ENCODE measurements at regions not wholly inside any gene's neighbourhood (a gene's known extent, or its start where the extent isn't known, plus 50 kb on each side); places are given as distances from the start of the nearest gene placed in this dataset.

DNA sequence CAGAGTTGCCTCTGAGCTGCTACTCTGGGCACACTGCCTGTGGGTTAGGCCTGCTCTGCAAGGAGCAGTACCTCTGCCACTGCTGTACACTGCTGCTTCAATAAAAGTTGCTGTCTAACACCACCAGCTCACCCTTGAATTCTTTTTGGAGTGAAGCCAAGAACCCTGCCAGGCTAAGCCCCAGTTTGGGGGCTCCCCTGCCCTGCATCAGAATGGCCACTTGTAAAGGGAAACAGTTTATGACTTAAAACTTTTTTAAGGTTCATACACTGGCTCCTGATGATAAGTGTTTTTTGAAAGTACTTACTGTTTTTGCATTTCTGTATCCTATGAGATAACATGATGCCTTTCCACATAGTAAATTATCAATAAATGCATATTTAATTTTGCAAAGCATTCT, 310.0 kb downstream of the LMO4 start:
- H3K4me1 ChIP-seq (ENCODE audit: insufficient read depth, low read length), result no peaks in the 10 kb centered on the region
- H3K9ac ChIP-seq (ENCODE audit: low read length), result no peak overlapping the region
- no peaks in the 10 kb centered on the region for H3K27me3 ChIP-seq (ENCODE audit: control insufficient read depth in 1 of 2, insufficient read depth in 2 of 2, low read length in 2 of 2)
- no peaks in the 10 kb centered on the region for H3K36me3 ChIP-seq (ENCODE audit: insufficient read depth, low read length)
- H3K27ac ChIP-seq (ENCODE audit: low read depth, low read length), result no peak overlapping the region
- H3K9me3 ChIP-seq (ENCODE audit: low read length), result no peaks in the 10 kb centered on the region
- H3K4me3 ChIP-seq (ENCODE audit: low read depth in 1 of 2, low read length in 2 of 2), result no peak overlapping the region

DNA sequence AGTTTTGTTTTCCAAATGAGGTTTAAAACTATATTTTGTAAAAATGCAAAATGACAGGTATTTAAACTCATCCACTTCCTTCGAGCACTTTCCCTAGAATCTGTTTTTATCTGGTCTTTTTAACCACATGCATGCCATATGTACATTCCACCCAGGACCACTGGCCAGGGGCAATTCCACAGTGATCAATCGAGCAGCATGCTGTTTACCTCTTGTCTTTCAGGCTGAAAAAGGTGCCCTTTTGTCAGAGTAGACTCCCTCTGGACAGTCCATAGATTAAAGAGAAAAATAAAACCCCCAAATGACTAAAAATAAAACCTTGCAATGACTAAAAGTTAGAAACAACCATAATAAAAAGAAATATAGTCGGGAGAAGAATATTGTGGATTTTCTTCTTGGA, 313.3 kb downstream of the LMO4 start:
- no peaks in the 10 kb centered on the region for H3K9me3 ChIP-seq (ENCODE audit: low read length)
- no peak overlapping the region for H3K4me3 ChIP-seq (ENCODE audit: low read depth in 1 of 2, low read length in 2 of 2)
- no peaks in the 10 kb centered on the region for H3K27me3 ChIP-seq (ENCODE audit: control insufficient read depth in 1 of 2, insufficient read depth in 2 of 2, low read length in 2 of 2)
- H3K36me3 ChIP-seq (ENCODE audit: insufficient read depth, low read length), result no peaks in the 10 kb centered on the region
- H3K27ac ChIP-seq (ENCODE audit: low read depth, low read length), result no peak overlapping the region
- H3K9ac ChIP-seq (ENCODE audit: low read length), result no peak overlapping the region
- peaks cover 9% of the 10 kb centered on the region for H3K4me1 ChIP-seq (ENCODE audit: insufficient read depth, low read length)

DNA sequence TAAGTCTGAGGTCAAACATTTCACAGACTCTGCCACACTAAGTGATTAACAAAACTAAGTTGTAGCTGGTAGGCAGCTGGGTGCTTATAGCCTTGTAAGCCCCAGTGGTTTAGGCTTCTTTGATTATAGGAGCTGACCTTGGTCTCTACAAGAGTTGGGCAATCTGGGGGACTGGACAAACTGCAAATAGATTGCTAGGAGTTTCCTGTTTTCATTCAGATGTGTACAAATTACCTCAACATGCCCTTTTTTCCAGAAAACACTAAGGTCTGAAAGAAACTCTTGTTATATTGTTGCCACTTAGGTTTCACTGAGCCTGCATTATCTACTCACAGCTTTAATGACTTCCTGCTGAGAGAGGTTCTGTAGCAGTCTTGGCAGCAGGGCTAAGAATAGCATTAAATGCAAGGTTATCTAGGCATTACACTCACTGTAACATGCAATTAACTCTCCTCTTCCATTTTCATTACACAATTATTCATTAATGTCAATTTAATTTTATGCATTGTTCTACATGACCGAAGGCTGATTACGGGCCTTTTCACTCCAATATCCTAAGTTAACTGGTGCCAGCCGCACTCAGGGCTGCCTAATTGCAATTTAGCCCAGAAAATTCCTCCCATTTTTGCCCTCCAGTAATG, 314.0 kb downstream of the LMO4 start:
- H3K27me3 ChIP-seq (ENCODE audit: control insufficient read depth in 1 of 2, insufficient read depth in 2 of 2, low read length in 2 of 2), result no peaks in the 10 kb centered on the region
- peaks cover 9% of the 10 kb centered on the region for H3K4me1 ChIP-seq (ENCODE audit: insufficient read depth, low read length)
- no peak overlapping the region for H3K27ac ChIP-seq (ENCODE audit: low read depth, low read length)
- no peak overlapping the region for H3K4me3 ChIP-seq (ENCODE audit: low read depth in 1 of 2, low read length in 2 of 2)
- H3K9me3 ChIP-seq (ENCODE audit: low read length), result no peaks in the 10 kb centered on the region
- no peaks in the 10 kb centered on the region for H3K36me3 ChIP-seq (ENCODE audit: insufficient read depth, low read length)
- no peak overlapping the region for H3K9ac ChIP-seq (ENCODE audit: low read length)

DNA sequence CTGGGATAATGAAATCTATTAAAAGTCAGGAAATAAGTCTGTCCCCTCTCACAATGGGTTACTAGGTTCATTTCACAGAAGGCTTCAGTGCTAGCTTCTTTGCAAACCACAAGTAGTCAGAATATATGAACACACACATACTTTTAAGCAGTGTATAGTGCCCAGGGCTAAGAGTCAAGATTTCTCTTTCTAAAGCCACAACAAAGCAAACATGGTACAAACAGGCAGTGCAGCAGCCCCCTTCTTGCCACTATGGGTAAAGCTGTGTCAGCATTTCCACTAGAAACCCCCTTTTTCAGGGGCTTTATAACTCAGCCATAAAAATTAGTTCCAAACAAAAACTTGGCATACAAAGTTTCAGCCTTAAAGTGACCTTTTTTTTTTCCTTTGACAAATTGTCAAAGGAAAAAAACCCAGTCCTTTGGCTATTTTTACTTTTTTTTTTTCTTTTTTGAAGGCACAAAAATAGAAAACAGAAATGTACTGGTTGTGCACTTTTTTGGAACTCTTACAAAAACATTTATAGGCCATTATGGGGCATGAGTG, 315.4 kb downstream of the LMO4 start:
- Histone ChIP-seq H3K9me3 (ENCODE audit: low read length) (no peaks in the 10 kb centered on the region), H3K36me3 (ENCODE audit: insufficient read depth, low read length) (no peaks in the 10 kb centered on the region), H3K4me1 (ENCODE audit: insufficient read depth, low read length) (peaks cover 9% of the 10 kb centered on the region), H3K4me3 (ENCODE audit: low read depth in 1 of 2, low read length in 2 of 2) (no peak overlapping the region), H3K9ac (ENCODE audit: low read length) (no peak overlapping the region), H3K27ac (ENCODE audit: low read depth, low read length) (no peak overlapping the region), H3K27me3 (ENCODE audit: control insufficient read depth in 1 of 2, insufficient read depth in 2 of 2, low read length in 2 of 2) (no peaks in the 10 kb centered on the region)

DNA sequence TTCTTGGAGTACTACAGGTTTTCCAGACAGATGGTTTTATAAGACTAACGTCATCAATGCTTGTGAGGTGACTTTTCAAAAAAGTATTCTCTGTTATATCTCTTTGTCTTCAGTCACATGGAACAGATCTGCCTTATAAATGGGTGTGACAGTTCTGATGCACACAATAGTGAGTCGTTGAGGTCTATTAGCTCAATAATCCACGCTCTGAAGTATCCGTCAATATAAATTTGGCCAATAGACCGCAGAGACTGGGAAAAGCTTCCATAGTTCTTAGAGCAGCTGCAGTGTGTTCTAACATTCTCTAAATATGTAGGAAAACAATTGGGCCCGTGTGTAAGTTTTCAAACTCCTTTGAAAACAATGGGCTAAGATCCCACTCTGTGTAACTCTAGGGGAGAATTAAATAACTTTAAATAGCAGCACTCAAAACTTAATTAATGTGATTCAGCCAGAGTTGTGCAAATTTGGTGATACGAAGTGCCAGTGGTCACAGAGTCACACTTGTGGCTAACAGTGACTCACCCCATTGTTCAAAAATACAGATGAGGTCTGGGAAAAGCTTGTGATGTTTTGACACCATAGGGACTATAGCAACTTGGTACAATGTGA, 316.0 kb downstream of the LMO4 start:
- Histone ChIP-seq H3K27ac (ENCODE audit: low read depth, low read length) (no peak overlapping the region), H3K9me3 (ENCODE audit: low read length) (no peaks in the 10 kb centered on the region), H3K4me1 (ENCODE audit: insufficient read depth, low read length) (peaks cover 9% of the 10 kb centered on the region)

DNA sequence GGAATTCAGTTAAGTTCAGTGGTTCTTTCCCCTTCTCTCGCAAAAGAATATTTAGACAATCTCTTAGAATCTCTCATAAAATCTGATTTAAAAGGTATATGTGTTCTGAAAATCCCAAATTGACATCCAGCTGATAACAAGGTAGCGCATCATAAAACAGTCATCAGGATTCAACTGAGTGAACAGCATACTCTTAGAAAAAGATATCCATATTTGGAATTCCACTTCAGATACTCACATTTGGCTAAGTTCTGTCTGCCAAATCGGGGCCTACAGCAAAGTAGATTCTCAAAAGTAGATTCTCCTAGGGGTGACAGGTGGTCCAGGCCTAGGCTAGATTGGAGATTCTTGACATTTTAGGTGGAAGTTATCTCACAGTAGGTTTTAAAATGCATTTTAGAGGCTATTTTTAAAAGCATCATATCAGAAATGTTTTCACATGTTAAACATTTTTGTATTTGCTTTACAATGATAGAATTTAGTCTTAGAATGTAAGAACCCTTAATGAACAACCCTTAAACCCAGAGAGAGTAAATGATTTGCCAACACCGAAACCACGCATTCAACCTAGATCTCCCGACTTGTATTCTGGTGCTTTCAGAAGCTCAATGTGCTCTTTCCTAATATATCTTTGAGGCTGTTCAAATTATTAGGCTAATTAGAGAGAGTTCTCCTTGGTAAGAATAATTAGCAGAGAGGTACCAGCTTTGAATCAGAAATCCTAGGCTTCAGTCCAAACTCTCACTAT, 318.9 kb downstream of the LMO4 start:
- Histone ChIP-seq H3K36me3 (ENCODE audit: insufficient read depth, low read length) (no peaks in the 10 kb centered on the region), H3K9me3 (ENCODE audit: low read length) (no peaks in the 10 kb centered on the region), H3K4me3 (ENCODE audit: low read depth in 1 of 2, low read length in 2 of 2) (no peak overlapping the region), H3K27ac (ENCODE audit: low read depth, low read length) (no peak overlapping the region), H3K9ac (ENCODE audit: low read length) (no peak overlapping the region), H3K27me3 (ENCODE audit: control insufficient read depth in 1 of 2, insufficient read depth in 2 of 2, low read length in 2 of 2) (no peaks in the 10 kb centered on the region), H3K4me1 (ENCODE audit: insufficient read depth, low read length) (peaks cover 9% of the 10 kb centered on the region)

More for the DNA sequence above, 316.0 kb downstream of the LMO4 start:
- no peaks in the 10 kb centered on the region for H3K27me3 ChIP-seq (ENCODE audit: control insufficient read depth in 1 of 2, insufficient read depth in 2 of 2, low read length in 2 of 2)
- H3K4me3 ChIP-seq (ENCODE audit: low read depth in 1 of 2, low read length in 2 of 2), result no peak overlapping the region
- no peaks in the 10 kb centered on the region for H3K36me3 ChIP-seq (ENCODE audit: insufficient read depth, low read length)
- no peak overlapping the region for H3K9ac ChIP-seq (ENCODE audit: low read length)

DNA sequence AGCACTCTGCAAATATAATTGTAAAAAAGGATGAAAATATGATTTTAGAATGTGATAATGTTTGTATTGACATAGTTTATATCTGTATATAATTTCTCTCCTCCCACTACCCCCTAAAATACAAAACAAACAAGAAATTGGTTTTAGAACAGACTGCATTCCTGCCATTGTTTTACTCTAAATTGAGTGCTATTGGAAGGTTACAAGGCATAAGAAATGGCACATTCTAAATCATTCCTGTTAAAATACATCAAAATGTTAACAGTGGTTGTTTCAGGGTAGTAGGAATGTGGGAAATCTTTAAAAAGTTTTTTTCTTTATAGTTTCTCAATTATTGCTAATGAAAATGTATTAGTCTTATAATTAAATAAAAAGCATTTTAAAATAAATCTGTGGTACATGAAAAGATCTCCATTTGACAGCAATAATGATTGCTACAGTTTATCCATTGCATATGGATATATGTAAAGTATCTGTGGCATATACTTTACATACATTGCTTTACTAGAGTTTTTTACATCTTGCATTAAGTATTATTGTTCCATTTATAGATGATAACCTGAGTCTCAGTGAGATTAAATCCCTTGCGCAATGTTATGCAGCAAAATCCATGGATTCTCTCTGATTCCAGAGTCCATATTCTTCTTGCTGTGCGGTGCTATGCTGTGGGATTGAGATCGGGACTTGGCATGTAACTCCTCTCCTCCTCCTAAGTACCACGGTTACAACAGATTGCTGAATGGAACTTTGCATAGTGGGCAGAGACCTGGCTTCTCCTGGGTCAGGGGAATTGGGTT, 319.8 kb downstream of the LMO4 start:
- H3K9ac ChIP-seq (ENCODE audit: low read length), result no peak overlapping the region
- H3K4me3 ChIP-seq (ENCODE audit: low read depth in 1 of 2, low read length in 2 of 2), result no peak overlapping the region

DNA sequence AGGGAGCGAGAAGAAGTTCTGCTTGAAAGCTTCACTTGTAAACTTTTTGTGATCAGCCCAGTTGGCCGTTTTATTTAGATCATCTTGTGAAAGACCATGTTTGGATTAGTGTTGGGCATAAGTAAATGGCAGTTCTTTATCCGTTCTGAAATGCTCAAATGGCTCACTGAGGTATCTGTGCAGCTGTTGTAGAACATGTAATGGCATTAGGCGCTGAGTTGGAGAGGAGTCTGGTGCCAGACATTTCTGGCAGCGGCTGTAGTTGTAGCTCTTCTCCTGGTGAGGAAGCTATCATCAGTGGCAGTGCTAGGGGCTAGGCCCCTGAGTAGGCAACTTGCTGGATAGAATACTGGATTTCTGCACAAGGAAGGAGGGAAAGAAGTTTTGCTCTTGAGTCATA, 321.6 kb downstream of the LMO4 start:
- no peaks in the 10 kb centered on the region for H3K27me3 ChIP-seq (ENCODE audit: control insufficient read depth in 1 of 2, insufficient read depth in 2 of 2, low read length in 2 of 2)
- no peak overlapping the region for H3K27ac ChIP-seq (ENCODE audit: low read depth, low read length)
- H3K9ac ChIP-seq (ENCODE audit: low read length), result no peak overlapping the region
- H3K4me3 ChIP-seq (ENCODE audit: low read depth in 1 of 2, low read length in 2 of 2), result no peak overlapping the region
- no peaks in the 10 kb centered on the region for H3K4me1 ChIP-seq (ENCODE audit: insufficient read depth, low read length)
- no peaks in the 10 kb centered on the region for H3K36me3 ChIP-seq (ENCODE audit: insufficient read depth, low read length)
- no peaks in the 10 kb centered on the region for H3K9me3 ChIP-seq (ENCODE audit: low read length)

More for the DNA sequence above, 319.8 kb downstream of the LMO4 start:
- H3K4me1 ChIP-seq (ENCODE audit: insufficient read depth, low read length), result peaks cover 9% of the 10 kb centered on the region
- H3K36me3 ChIP-seq (ENCODE audit: insufficient read depth, low read length), result no peaks in the 10 kb centered on the region
- H3K27ac ChIP-seq (ENCODE audit: low read depth, low read length), result no peak overlapping the region
- no peaks in the 10 kb centered on the region for H3K9me3 ChIP-seq (ENCODE audit: low read length)
- no peaks in the 10 kb centered on the region for H3K27me3 ChIP-seq (ENCODE audit: control insufficient read depth in 1 of 2, insufficient read depth in 2 of 2, low read length in 2 of 2)

DNA sequence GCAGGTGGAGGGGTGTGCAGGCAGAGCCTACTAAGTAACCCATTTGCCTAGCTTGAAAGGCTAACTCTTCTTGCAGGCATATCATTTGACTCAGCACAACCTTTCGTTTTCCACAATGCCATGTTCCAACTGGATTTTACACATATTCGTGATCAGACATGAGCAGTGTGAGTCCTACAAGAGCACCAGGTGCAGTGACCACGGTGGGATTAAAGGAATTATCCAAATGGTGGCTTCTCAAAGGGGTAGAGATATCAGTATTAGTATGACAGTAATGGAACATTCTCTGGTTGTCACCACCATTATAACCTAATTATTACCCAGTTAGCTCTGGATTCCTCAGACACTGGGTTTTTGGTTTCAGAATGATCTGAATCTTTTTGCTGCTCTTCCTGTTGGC, 323.5 kb downstream of the LMO4 start:
- H3K9me3 ChIP-seq (ENCODE audit: low read length), result no peaks in the 10 kb centered on the region
- no peak overlapping the region for H3K27ac ChIP-seq (ENCODE audit: low read depth, low read length)
- H3K9ac ChIP-seq (ENCODE audit: low read length), result no peak overlapping the region
- H3K4me3 ChIP-seq (ENCODE audit: low read depth in 1 of 2, low read length in 2 of 2), result no peak overlapping the region
- no peaks in the 10 kb centered on the region for H3K4me1 ChIP-seq (ENCODE audit: insufficient read depth, low read length)
- H3K27me3 ChIP-seq (ENCODE audit: control insufficient read depth in 1 of 2, insufficient read depth in 2 of 2, low read length in 2 of 2), result no peaks in the 10 kb centered on the region
- H3K36me3 ChIP-seq (ENCODE audit: insufficient read depth, low read length), result no peaks in the 10 kb centered on the region

DNA sequence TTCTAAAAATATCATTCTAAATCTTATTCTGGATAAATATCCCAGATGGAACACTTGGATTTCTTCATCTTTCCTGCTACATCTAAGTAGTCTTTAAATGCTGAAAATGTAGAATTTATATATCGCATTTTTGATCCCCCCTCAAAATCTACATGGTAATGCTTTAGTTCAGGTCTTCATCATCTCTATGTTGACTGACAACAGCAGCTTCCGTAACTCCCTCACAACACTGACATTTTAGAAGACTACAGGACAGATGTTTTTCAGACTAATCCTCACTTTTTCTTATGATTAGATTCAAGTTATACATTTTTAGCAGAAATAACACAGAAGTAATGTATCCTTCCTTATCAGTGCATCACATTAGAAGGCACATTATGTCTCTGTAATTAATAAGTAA, 336.5 kb downstream of the LMO4 start:
- no peak overlapping the region for H3K9ac ChIP-seq (ENCODE audit: low read length)
- H3K4me3 ChIP-seq (ENCODE audit: low read depth in 1 of 2, low read length in 2 of 2), result no peak overlapping the region
- no peaks in the 10 kb centered on the region for H3K4me1 ChIP-seq (ENCODE audit: insufficient read depth, low read length)
- H3K36me3 ChIP-seq (ENCODE audit: insufficient read depth, low read length), result no peaks in the 10 kb centered on the region
- H3K27ac ChIP-seq (ENCODE audit: low read depth, low read length), result no peak overlapping the region
- H3K27me3 ChIP-seq (ENCODE audit: control insufficient read depth in 1 of 2, insufficient read depth in 2 of 2, low read length in 2 of 2), result no peaks in the 10 kb centered on the region
- H3K9me3 ChIP-seq (ENCODE audit: low read length), result no peaks in the 10 kb centered on the region

DNA sequence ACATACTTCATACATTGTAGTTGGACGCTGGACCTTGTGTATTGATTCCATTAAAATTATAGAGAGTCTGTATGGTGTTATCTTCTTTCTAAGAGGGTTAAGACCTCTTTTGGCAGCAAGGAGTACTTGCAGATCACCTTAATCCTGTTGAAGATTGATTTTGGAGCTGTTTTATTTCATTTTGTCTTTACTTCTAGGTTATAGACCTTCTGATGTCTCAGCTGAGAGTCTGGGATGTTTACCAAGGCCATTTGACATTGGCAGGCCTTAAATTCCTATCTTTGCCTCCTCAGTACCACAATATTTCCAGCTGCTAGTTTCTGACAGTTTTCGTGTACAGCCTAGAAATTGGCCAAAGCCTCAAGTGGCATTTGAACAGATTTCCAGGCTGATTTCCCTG, 338.0 kb downstream of the LMO4 start:
- Histone ChIP-seq H3K9ac (ENCODE audit: low read length) (no peak overlapping the region), H3K4me3 (ENCODE audit: low read depth in 1 of 2, low read length in 2 of 2) (no peak overlapping the region), H3K4me1 (ENCODE audit: insufficient read depth, low read length) (no peaks in the 10 kb centered on the region), H3K27ac (ENCODE audit: low read depth, low read length) (no peak overlapping the region), H3K9me3 (ENCODE audit: low read length) (no peaks in the 10 kb centered on the region), H3K36me3 (ENCODE audit: insufficient read depth, low read length) (no peaks in the 10 kb centered on the region), H3K27me3 (ENCODE audit: control insufficient read depth in 1 of 2, insufficient read depth in 2 of 2, low read length in 2 of 2) (no peaks in the 10 kb centered on the region)

All from muscle layer of colon (tissue), 2 donors.